Body of pancreas (tissue), 4 donors: ENCODE measurements at regions not wholly inside any gene's neighbourhood (a gene's known extent, or its start where the extent isn't known, plus 50 kb on each side); places are given as distances from the start of the nearest gene placed in this dataset.

Experiments
- ATAC-seq: fragments of 150-250 bp; one replicate; pipeline ENCODE4 v1.9.1; 2016
- DNase-seq, 4 donors: peaks; one replicate each; pipeline ENCODE4 v3.0.0-alpha.2; 2019
- H3K27ac ChIP-seq, 4 donors: fragments of 200-600 bp; sonication (generic); 1 replicate in 3 of 4; 2 replicates in 1 of 4; pipeline versions ENCODE4 v1.5.1 to v1.6.1; 2016 to 2019; ENCODE audit warnings: mild to moderate bottlenecking in 1 of 4, mixed read lengths in 1 of 4, moderate library complexity in 1 of 4
- H3K27me3 ChIP-seq, 2 donors: fragments of 200-600 bp; sonication (generic); one replicate each; pipeline ENCODE4 v1.6.0; 2016; ENCODE audit warnings: mild to moderate bottlenecking in 1 of 2
- H3K36me3 ChIP-seq, 2 donors: fragments of 200-600 bp; sonication (generic); replicated peaks in 1 of 2; 2 replicates each; pipeline ENCODE4 v1.5.1; 2016; ENCODE audit warnings: low read depth in 2 of 2; ENCODE audit not compliant: insufficient read depth in 1 of 2
- H3K4me1 ChIP-seq: fragments of 200-600 bp; sonication (generic); one replicate; pipeline ENCODE4 v1.6.0; 2016
- H3K4me3 ChIP-seq, 2 donors: fragments of 200-600 bp; sonication (generic); 1 replicate in 1 of 2; 2 replicates in 1 of 2; pipeline ENCODE4 v1.5.1; 2016 to 2019
- H3K9me3 ChIP-seq, 3 donors: fragments of 200-600 bp; sonication (generic); 1 replicate in 2 of 3; 2 replicates in 1 of 3; pipeline ENCODE4 v1.5.1; 2016
- POLR2A ChIP-seq, 3 donors: fragments of 450-650 bp; IDR thresholded peaks; one replicate each; pipeline ENCODE4 v1.6.1; 2016; ENCODE audit warnings: antibody characterized with exemption in 3 of 3, mild to moderate bottlenecking in 2 of 3
- WGBS, 2 donors: methylation state at CpG; one replicate each; pipeline ENCODE4 v1.1.5; 2017; 5-methylcytosine and 5-hydroxymethylcytosine counted together
- intact Hi-C: fragments of 100-400 bp; cut with DNase I; formaldehyde crosslinking; loops from one replicate; pipeline ENCODE4 v1.15.1; 2023
- TF ChIP-seq, protein P1 (sequence below), 7 experiments: fragments of 450-650 bp in 4 of 7; fragments of 200-600 bp in 3 of 7; sonication (generic) in 3 of 7; IDR thresholded peaks; one replicate each; pipeline ENCODE4 v1.5.1; 2016 to 2019; ENCODE audit warnings: antibody characterized with exemption in 7 of 7

DNA sequence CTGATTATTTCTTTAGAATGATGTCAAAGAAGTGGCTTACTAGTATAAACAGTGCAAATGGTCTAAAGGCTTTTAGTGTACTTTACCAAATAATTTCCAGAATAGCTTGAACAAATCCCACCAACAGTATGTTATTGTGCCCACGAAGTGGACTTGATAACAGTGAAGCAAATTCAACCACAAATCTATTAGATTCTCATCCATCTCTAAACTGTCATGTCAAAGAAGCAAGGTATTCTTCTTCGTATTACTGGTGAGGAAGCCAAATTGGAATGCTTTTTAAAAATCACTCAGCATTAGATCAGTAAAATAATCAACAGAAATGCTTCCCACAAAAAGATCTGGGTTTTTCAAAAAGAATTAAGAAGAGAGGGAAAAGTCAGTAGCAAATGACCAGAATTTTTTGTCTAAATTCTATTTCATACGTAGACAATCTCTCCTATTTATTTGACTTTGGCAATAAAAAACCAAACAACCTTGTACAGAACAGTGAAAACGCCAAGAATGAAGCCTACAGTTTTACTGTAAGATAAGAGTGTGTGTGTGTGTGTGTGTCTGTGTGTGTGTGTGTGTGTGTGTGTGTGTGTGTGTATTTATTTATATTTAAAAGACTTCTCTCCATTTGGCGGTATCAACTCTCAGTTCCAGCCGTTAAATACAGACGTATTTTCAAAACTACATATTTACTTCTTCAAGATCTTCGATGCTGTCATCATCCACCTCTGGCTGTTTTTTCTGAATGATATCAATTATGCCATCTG is 114.6 kb downstream of the CYB561 start:
- DNase-seq = no peak

DNA sequence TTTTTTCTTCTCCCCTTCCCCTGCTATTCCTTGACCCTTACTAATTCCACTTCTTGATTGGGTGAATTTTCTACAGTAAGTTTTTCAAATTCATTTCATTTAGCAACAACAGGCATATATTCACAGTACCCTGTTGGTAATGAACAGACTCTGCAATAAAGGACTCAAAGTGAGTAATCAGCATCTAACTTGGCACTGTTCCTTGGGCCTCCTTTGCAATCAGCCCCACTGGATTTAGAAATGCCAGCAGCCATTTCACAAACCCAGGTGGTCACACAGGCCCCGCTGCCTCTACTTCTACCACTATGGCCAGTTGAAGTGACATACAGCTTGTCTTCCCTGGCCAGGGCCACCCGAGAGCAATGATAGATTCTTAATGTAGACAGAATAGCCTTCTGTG is 113.8 kb downstream of the CYB561 start:
- Histone ChIP-seq H3K9me3 (no peaks in the 10 kb centered on the region), H3K27ac (no peak overlapping the region), H3K27me3 (no peaks in the 10 kb centered on the region), H3K36me3 (no peaks in the 10 kb centered on the region), H3K4me3 (no peak overlapping the region), H3K4me1 (no peaks in the 10 kb centered on the region)
- 100% methylated on average over 1 to 2 of the region's 2 CpGs for WGBS, 2 donors
- no peak for ATAC-seq
- intact Hi-C loops = no loop called here
- DNase-seq = no peak
- TF ChIP-seq, protein P1, sequence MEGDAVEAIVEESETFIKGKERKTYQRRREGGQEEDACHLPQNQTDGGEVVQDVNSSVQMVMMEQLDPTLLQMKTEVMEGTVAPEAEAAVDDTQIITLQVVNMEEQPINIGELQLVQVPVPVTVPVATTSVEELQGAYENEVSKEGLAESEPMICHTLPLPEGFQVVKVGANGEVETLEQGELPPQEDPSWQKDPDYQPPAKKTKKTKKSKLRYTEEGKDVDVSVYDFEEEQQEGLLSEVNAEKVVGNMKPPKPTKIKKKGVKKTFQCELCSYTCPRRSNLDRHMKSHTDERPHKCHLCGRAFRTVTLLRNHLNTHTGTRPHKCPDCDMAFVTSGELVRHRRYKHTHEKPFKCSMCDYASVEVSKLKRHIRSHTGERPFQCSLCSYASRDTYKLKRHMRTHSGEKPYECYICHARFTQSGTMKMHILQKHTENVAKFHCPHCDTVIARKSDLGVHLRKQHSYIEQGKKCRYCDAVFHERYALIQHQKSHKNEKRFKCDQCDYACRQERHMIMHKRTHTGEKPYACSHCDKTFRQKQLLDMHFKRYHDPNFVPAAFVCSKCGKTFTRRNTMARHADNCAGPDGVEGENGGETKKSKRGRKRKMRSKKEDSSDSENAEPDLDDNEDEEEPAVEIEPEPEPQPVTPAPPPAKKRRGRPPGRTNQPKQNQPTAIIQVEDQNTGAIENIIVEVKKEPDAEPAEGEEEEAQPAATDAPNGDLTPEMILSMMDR (IDR thresholded peaks at IDR 0.05) = no peak
- TF ChIP-seq POLR2A (IDR thresholded peaks at IDR 0.05) = no peak

More for the DNA sequence above, 114.6 kb downstream of the CYB561 start:
- no peaks in the 10 kb centered on the region for H3K27me3 ChIP-seq
- intact Hi-C loops = no loop called here
- 58 to 59% methylated on average over 8 of the region's 8 CpGs for WGBS, 2 donors
- no peak overlapping the region for H3K27ac ChIP-seq
- ATAC-seq = no peak
- no peaks in the 10 kb centered on the region for H3K4me1 ChIP-seq
- no peak for TF ChIP-seq POLR2A (IDR thresholded peaks at IDR 0.05)
- TF ChIP-seq, protein P1 (IDR thresholded peaks at IDR 0.05) = no peak
- no peaks in the 10 kb centered on the region for H3K36me3 ChIP-seq
- H3K9me3 ChIP-seq = no peaks in the 10 kb centered on the region
- H3K4me3 ChIP-seq = no peak overlapping the region

DNA sequence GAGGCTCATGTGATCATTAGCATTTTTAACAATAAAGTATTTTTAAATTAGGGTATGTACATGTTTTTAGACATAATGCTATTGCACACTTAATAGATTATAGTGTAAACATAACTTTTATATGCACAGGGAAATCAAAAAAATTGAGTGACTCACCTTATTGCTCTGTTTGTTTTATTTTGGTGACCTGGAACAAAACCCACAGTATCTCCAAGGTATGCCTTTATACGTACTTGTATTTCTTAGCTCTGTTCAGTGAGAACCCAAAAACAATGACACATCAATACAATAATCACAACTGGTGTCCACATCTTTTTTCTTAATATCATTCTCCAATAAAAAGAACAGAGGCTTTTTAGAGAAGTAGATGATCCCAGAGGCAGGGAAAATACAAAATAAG is 112.2 kb downstream of the CYB561 start:
- H3K4me3 ChIP-seq = no peak overlapping the region
- H3K9me3 ChIP-seq = no peaks in the 10 kb centered on the region
- WGBS, 2 donors = 82 to 86% methylated on average over 1 of the region's 1 CpG
- TF ChIP-seq, protein P1 (IDR thresholded peaks at IDR 0.05) = no peak
- TF ChIP-seq POLR2A (IDR thresholded peaks at IDR 0.05) = no peak
- ATAC-seq = no peak
- no peaks in the 10 kb centered on the region for H3K36me3 ChIP-seq
- no peak for DNase-seq
- intact Hi-C loops = no loop called here
- no peaks in the 10 kb centered on the region for H3K27me3 ChIP-seq
- H3K27ac ChIP-seq = no peak overlapping the region
- H3K4me1 ChIP-seq = no peaks in the 10 kb centered on the region

DNA sequence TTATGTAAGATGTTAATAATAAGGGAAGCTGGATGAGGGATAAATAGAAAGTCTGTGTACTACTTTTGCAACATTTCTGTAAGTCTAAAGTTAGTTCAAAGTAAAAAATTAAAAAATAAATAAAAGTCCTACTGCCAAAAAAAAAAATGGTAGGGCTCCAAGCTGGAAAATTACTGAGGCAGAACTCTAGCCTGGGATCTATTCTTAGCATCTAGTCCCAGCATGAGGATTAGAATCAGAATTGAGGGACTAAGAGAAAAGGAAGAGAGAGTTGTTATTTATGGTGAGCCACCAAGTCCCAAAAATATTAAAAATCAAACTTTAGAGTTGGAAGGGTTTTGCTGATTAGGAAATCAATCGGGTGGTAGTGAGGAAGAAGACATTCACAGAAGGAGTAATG is 110.3 kb downstream of the CYB561 start:
- ATAC-seq (no peak), DNase-seq (no peak)
- Histone ChIP-seq H3K4me1 (no peaks in the 10 kb centered on the region), H3K27me3 (no peaks in the 10 kb centered on the region), H3K9me3 (no peaks in the 10 kb centered on the region), H3K4me3 (no peak overlapping the region), H3K36me3 (no peaks in the 10 kb centered on the region), H3K27ac (no peak overlapping the region)
- intact Hi-C loops = no loop called here
- 75 to 82% methylated on average over 1 of the region's 1 CpG for WGBS, 2 donors
- no peak for TF ChIP-seq POLR2A (IDR thresholded peaks at IDR 0.05)
- TF ChIP-seq, protein P1 (IDR thresholded peaks at IDR 0.05) = no peak

DNA sequence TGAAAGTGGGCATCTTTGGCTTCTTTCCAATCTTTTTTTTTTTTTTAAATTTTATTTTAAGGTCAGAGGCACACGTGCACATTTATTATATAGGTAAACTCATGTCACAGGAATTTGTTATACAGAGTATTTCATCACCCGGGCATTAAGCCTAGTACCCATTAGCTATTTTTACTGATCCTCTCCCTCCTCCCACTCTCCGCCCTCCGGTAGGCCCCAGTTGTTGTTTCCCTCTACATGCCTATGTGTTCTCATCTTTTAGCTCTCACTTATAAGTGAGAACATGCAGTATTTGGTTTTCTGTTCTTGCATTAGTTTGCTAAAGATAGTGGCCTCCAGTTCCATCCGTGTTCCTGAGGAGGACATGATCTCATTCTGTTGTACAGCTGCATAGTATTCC is 108.5 kb downstream of the CYB561 start:
- ATAC-seq = no peak
- WGBS, 2 donors = 92 to 93% methylated on average over 5 of the region's 5 CpGs
- no peak overlapping the region for H3K27ac ChIP-seq
- no peaks in the 10 kb centered on the region for H3K27me3 ChIP-seq
- DNase-seq = no peak
- no peaks in the 10 kb centered on the region for H3K36me3 ChIP-seq
- no peaks in the 10 kb centered on the region for H3K9me3 ChIP-seq
- intact Hi-C loops = no loop called here
- no peak overlapping the region for H3K4me3 ChIP-seq
- no peaks in the 10 kb centered on the region for H3K4me1 ChIP-seq
- TF ChIP-seq, protein P1 (IDR thresholded peaks at IDR 0.05) = no peak
- no peak for TF ChIP-seq POLR2A (IDR thresholded peaks at IDR 0.05)
